ENCODE measurements at regions not wholly inside any gene's neighbourhood (a gene's known extent, or its start where the extent isn't known, plus 50 kb on each side); places are given as distances from the start of the nearest gene placed in this dataset.

DNA sequence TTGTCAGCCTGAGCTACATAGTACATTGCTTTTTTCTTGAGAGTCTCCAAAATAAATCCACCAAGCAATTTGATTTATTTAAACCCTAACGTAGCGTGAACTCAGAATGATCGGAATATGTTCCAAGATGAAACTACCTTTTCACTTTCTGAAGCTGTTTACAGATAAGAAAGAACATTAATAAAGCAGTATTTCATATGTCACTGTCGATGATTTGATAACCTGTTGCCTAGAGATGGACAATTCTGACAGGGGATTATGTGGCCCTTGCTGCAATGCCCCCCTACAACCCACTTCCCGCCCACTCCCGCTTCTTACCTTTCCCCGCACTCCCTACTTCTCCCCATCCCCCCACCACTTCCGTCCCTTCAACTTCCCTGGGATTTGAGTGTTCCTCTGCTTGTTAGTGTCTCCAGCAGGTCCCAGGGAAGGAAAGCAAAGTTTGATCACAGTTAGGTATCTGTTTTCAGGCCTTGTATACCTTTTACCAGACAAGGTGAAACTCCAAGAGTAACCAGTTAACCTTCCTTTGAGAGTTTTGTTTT, 229.2 kb upstream of the HMGA2 start:
- in situ Hi-C loops (cut with MboI; ENCODE audit: low sequenced_read_pairs) = loop anchor here (25.0 kb wide), 1 partner anchor 492 kb away; no protein-coding TSS in a partner anchor

DNA sequence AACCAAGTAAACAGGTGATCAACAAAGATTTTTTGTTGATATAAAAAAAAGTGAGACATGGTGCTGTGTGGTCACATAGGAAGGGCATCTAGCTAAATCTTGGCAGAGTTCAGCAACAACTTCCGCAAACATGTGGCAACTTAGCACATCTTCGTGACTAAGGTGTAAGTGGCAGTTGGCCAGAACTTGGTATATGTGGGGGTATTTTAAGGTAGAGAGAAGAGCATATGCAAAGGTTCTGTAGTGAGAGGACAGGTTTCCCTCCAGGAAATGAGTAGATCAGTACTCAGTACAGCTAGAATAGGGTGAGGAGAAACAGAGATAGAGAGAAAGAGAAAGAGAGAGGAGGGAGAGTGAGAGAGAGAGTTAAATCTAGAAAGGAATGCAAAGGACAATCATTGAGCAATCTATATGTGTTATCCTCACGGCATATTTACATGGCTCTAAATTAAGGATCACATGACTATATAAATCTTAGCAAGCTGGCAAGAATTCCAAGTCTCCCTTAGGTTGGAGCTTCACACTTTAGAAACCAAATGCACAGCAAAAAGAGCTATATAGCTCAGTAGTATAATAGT, 227.7 kb upstream of the HMGA2 start:
- in situ Hi-C loops (cut with MboI; ENCODE audit: low sequenced_read_pairs) = loop anchor here (25.0 kb wide), 1 partner anchor 491 kb away; no protein-coding TSS in a partner anchor

DNA sequence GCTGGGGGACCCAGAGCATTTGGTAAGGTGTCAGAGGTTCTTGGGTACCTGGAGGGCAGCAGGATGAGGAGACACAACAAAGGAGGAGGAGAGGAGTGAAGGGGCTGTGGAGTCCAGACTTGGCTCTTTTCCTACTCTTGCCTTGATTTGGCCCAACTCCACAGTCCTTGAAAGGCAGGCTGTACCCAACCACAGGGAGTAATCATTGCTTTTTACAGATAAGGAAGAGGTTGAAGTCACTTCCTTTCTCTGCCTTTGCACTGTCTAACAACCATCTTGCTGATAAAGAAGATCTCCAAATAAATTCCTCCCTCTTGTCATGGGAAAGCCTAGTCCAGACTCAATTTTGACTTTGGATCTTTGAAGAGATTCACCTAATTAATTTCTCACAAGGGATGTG, 226.8 kb upstream of the HMGA2 start:
- in situ Hi-C loops (cut with MboI; ENCODE audit: low sequenced_read_pairs) = loop anchor here (25.0 kb wide), 1 partner anchor 490 kb away; no protein-coding TSS in a partner anchor

DNA sequence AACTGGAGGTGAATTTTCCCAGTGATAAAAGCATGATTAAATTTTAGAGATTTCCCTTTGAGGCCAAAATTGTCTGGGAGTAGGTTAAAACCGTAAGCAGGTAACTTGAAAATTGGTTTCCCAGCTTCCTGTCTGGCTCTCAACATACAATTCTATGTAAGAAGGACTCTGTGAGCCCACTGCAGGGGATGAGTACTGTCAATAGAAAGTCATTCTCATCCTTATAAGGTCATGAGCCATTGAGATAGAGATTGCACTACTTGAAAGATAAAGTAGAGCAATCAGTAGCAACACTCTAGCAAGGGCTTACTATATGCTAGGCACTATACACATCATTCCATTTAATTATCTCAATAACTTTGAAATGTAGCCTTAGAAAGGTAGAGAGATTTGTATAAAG, 225.6 kb upstream of the HMGA2 start:
- in situ Hi-C loops (cut with MboI; ENCODE audit: low sequenced_read_pairs) = loop anchor here (25.0 kb wide), 1 partner anchor 489 kb away; no protein-coding TSS in a partner anchor

DNA sequence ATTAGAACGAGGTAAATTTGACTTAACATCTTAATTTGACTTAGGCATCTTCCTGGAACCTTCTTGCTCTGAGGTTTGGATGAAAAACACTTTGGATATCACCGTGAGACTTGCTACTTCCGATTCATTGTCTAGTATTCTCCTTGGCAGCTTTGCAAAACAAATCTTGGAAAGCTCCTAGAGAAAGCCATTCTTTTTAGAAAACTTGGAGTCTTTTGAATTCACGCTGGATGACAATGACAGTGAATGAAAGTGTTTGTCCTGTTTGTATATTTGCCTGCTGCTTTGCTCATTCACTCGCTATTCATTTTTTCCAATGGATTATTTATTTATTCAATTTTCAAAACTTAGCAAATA, 222.1 kb upstream of the HMGA2 start:
- in situ Hi-C loops (cut with MboI; ENCODE audit: low sequenced_read_pairs) = no loop called here

DNA sequence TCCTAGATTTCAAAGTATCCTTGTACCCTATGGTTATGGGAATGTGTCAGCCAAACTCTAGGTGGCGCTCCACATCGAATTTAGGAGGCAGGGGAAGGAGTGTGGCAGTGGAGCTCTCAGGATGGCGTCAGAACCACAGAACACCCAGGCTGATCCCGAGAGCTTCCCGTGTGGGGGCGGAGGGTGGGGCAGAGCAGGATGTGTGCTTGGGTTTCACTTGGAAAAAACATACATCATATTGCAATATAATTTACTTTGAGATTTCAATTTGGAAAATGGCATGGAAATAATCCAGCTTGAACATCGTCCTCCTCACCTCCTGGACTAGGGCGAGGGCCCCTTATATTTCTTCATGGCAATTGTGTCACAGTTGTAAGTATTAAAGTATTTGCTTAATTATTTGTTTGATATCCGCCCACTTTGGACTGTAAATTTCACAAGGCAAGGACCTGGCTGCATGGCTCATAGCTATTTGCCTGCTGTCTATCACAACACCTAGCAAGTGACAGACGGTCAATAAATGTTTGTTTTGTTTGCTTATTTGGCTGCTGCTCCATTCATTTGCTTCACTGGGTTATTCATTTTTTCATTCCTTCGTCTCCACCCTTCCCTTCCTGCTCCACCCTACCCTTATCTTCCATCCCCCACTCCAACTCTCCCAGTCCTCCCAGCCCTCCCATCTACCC, 221.5 kb upstream of the HMGA2 start:
- in situ Hi-C loops (cut with MboI; ENCODE audit: low sequenced_read_pairs) = no loop called here

DNA sequence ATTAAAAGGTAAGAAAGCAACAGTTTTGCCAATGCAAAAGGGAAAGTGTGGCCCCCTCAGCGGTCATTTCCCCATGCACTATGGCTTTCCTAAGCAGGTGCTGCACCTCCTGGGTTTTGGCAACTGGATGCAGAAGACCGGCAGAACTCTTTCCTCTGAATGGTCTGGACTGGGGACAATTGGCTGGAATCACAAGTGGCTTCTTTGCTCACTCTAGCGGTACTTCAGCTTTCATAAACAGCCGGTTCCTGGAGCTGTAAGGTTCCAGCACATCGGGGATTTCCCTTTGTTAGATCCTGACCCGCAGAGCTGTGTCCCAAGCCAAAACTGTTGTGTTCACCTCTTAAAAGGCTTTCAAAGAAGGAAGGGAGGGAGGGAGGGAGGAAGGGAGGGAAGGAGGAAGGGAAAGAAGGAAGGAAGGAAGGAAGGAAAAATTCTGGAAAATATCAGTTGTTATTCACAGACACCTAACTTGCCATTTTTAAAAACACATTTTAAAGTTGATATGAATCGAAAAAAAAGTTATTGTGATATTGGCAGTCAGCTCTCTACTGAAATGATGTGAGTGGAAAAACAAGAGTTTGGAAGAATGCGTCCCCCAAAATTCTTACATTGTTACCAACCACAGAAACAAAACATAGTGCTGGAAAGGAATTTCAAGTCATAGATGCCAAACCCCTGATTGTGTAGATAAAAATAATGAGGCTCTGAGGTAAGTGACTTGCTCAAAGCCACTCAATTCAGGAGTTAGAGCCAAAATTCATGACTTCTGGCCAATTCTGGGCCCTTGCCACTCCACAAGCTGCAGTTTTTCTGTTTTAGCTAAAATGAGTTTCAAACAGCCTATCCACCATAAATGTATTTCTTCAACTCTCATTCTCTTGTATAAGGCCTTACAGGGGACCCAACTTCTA, 220.6 kb upstream of the HMGA2 start:
- in situ Hi-C loops (cut with MboI; ENCODE audit: low sequenced_read_pairs) = no loop called here

DNA sequence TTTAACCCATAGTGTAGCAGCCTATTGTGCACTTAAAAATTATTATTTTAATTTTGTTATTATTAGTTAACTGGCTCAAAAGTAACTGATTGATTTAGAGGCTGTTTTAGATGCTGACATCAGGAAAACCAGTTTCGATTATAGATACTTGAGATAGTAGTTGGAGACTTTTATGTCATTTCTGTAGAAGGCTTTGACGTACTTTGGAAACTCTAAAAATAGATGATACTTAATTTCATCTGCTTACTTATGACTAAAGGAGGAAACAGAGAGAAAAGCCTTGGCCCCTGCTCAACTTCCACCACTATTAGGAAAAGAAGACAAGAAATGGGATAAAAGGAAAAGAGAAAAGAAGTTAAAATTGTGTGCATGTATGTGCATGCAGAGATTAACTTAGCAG, 219.3 kb upstream of the HMGA2 start:
- in situ Hi-C loops (cut with MboI; ENCODE audit: low sequenced_read_pairs) = no loop called here

DNA sequence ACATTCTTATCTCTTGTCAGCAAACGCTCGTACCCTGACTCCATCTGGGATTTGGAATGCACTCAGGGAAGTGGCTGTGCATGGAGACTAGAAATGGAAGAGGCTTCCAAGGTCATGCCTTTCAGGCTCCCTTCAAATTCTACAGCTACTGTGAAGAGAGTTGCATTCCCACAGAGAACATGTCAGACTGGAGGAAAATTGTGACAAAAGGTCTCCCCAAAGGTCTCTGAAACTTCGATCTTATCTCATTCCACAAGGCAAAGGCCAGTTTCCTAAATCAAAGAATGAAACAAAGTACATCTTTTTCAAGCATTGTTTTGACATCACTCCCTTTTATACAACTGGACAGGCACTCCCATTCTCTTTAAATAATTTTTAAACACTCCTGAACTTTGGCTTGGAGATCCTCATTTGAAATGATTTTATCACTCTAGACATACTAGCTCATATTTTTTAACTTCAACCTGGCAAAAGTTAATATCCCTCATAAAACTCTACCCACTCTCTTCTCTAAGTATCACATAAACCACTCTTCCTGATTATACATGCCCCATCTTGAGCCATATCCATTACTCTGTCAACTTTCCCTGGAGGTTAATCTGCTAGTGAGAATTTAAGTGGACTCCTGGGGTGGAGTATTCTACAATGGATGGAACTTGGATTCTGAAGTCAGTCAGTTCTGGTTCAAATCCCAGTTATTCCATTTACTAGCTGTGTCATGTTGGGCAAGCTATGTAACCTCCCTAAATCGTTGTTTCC, 218.1 kb upstream of the HMGA2 start:
- in situ Hi-C loops (cut with MboI; ENCODE audit: low sequenced_read_pairs) = no loop called here

DNA sequence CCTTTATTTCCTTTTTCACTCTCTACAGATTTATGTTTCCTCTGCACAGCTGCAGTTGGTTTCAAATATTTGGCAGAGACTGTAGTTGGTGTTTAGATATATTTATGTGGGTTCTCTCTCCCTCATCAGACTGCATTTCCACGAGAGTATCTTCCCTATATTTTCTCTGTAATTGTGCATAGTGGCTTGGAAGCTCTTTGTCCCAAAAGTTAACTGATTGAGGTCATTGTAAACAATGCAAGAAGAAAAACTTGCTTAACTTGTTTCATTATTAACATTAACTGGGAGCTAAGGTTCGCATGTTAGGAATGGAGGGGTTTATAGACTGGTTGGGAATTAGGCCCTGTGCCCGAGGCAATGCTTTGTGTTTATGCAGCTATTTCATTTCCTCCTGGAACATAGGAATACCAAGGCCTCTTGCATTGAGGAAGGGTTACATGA, 216.9 kb upstream of the HMGA2 start:
- in situ Hi-C loops (cut with MboI; ENCODE audit: low sequenced_read_pairs) = no loop called here

DNA sequence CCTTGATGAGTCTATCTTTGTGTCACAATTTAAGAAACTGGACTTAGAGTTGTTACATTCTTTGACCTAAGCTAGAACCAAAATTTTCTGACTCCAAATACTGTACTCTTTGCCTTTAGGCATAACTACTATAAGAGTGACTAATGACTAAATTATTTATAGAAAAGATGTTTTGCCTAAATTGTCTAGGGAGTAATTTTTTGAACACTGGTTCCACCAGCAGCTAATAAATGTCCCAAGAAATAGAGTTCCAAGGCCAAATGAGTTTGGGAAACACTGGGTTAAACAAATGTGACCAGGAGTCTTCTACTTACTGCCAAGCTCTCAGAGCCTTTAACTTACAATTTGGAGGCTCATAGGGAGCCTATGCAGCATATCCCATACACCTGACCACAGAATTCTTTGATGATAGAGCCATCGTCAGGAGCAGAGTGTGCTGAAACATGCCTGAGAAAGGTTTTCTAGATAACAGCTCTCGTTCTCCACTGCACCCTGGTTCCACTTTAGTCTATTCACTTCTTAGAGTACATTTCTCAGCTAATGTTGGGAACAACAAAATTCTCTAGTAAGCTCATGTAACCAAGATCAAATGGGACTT, 215.9 kb upstream of the HMGA2 start:
- in situ Hi-C loops (cut with MboI; ENCODE audit: low sequenced_read_pairs) = no loop called here

DNA sequence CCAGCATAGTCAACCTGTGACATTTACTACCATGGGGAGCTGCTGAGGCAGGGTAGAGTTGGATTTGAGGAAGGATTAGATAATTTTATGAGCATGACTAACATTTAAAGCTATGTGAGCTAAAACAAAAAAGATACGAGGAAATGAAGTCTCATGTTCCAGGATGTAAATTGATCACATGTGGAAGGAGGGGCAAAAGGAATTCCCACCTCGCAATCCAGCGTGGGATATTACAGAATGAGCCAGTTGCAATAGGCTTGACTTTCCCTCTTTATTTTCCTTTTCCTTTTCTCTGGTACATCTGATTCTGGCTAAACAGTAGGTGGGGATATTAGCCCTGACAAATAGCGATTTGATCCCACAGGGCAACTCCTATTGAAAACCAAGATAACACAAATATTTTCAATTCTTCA, 214.9 kb upstream of the HMGA2 start:
- in situ Hi-C loops (cut with MboI; ENCODE audit: low sequenced_read_pairs) = no loop called here

DNA sequence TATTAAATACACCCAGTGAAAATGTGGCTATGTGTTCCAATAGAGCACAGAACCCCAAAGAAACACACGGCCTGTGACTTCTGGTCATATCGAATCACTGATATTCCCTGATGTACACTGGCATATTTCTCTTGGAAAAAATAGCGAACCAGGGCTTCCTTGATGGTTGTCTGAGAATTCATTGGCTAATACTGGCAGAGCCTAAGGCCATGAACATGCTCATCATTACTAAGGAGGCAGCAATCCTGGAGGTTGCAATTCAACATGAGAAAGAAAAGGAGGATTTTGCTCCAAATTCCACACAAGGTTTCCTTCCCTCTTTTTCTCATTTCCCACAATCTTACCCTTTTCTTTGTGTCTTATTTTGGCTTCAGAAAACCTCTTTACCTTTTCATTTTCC, 212.9 kb upstream of the HMGA2 start:
- in situ Hi-C loops (cut with MboI; ENCODE audit: low sequenced_read_pairs) = no loop called here

DNA sequence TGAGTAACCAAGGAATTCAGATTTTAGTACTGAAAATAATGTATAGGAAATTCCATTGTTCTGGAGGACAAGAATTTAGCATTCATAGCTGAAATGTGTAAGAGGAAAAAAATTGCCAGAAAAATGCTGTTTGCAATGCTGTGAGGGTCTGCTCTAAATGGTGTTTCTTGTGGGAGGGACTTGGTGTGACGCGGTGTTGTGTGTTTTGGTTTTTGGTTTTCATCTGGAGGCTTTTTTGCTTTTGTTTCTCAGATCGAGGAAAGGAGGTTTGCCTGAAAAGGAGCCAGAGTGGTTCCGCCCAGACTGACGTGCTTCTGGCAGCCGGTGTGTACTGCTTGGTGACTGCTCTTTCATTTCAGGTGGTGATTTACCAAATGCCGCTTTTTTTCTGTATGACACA, 211.8 kb upstream of the HMGA2 start:
- in situ Hi-C loops (cut with MboI; ENCODE audit: low sequenced_read_pairs) = no loop called here

DNA sequence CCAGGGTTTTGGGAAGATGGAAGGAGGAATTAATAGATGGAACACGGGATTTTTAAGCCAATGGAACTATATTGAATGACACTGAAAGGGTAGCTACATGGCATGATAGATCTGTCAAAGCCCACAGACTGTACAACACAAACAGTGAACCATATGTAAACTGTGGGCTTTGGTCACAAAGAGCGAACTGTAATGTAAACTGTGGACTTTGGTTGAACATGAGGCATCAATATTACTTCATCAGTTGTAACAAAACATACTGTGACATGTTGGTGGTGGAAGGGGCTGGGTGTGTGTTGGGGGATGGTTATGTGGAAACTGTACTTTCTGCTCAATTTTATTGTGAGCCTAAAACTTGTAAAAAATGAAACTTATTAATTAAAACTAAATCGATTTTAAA, 210.6 kb upstream of the HMGA2 start:
- in situ Hi-C loops (cut with MboI; ENCODE audit: low sequenced_read_pairs) = no loop called here

DNA sequence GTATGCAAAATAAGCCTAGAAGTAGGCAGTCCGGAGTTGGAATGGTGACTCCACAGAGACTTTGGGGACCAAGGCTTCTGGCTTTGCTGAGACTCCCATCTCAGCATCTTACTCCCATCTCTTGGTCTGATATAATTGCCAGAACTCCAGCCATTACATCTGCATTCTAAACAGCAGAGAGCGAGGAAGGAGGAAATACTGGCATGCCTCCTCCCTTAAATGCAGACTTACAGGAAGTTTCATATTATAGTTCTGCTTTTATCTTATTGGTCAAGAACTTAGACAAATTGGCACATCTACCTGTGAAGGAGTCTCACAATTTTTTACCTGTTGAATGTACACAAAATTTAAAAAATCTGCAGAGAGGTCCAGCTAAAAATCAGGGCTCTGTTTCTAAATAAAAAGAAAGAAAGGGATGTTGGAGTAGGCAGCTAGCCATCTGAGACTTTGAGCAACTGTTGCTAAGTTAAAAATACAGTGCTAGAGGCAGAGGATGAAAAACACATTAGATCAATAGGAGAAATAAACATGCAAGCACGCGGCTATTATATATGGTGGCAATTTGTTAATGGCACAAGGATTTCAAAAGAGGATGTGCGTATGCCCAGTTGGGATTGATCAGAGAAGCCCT, 209.9 kb upstream of the HMGA2 start:
- in situ Hi-C loops (cut with MboI; ENCODE audit: low sequenced_read_pairs) = no loop called here

DNA sequence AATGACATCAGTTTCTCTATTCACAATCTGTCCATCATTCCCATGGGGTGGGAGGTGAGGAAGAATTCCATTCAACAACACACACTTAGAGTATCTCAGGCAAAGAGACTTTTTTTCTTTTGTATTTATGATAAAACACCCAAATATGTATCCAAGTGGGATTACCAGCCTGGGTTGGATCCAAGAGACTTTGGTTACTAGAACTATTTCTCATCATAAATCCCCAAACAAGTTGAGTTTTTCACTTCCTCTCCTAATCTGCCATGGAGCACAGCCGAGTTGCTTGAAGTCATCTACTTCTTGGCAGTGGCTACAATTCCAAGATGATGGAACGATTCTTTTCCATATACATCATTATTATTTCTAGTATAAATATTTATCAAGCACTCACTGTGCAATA, 209.2 kb upstream of the HMGA2 start:
- in situ Hi-C loops (cut with MboI; ENCODE audit: low sequenced_read_pairs) = no loop called here

DNA sequence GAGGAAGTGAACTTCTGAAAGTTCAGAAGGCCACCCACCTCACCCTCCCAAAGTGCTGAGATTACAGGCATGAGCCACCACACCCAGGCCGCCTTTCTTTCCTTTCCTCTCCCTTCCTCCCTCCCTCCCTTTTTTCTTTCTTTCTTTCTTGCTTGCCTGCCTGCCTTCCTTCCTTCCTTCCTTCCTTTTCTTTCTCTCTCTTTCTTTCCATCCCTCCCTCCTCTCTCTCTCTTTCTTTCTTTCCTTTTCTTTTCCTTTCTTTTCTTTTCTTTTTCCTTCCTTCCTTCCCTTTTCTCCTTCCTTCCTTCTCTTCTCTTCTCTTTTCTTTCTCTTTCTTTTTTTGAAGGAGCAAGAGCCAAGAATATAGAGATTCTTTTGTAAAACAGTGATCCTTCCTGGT, 208.3 kb upstream of the HMGA2 start:
- in situ Hi-C loops (cut with MboI; ENCODE audit: low sequenced_read_pairs) = no loop called here

DNA sequence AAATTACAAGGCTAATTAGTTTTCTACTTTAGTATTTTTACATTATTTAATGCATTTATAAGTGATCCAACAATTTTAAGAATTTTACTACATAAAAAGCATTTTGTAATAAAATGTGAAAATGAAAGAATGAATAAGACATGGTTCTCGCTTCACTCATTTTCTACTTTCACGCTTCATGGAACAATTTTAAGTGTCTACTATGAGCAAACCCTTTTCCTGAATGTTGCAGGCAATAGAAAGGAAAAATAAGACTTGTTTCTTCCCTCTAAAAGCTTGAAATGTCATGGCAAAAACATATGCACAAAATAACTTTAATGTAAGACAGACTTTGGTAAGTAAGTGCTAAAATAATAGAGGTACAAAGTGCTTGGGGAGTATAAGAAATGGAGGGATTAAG, 205.7 kb upstream of the HMGA2 start:
- in situ Hi-C loops (cut with MboI; ENCODE audit: low sequenced_read_pairs) = no loop called here

DNA sequence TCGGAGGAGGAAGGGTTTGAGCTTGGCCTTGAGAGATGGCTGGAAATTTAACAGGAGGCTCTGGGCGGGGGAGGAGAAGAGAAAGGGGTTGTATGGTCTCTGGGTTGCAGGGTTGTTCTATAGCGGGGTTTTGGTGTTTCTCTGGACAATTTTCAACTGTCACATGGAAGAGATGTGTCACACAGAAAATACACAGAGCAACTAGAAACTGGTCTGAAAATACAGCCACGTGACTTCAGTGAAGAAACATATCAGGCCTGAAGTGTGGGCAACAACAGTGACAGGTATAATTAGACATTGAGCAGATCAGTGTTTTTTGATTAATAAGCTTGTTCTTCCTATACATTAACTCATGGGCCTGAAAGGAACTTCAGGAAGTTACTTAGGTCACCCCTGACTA, 205.3 kb upstream of the HMGA2 start:
- in situ Hi-C loops (cut with MboI; ENCODE audit: low sequenced_read_pairs) = no loop called here
